T-helper 2 cell treated with Interferon-gamma antibody and Interleukin-4, amounts not matched to agents 100 ng/mL and 5 ng/mL, for 36 hours (primary cell): ENCODE measurements at regions not wholly inside any gene's neighbourhood (a gene's known extent, or its start where the extent isn't known, plus 50 kb on each side); places are given as distances from the start of the nearest gene placed in this dataset.
"Not testable (repeated sequence)": the region's sequence is repeated elsewhere in the genome, so short reads cannot be mapped to it uniquely, and the experiment has no call there.

Source experiments
- intact Hi-C: fragments of 100-400 bp; cut with micrococcal nuclease; formaldehyde crosslinking; loops from one replicate; pipeline ENCODE4 v1.15.1; 2023

DNA sequence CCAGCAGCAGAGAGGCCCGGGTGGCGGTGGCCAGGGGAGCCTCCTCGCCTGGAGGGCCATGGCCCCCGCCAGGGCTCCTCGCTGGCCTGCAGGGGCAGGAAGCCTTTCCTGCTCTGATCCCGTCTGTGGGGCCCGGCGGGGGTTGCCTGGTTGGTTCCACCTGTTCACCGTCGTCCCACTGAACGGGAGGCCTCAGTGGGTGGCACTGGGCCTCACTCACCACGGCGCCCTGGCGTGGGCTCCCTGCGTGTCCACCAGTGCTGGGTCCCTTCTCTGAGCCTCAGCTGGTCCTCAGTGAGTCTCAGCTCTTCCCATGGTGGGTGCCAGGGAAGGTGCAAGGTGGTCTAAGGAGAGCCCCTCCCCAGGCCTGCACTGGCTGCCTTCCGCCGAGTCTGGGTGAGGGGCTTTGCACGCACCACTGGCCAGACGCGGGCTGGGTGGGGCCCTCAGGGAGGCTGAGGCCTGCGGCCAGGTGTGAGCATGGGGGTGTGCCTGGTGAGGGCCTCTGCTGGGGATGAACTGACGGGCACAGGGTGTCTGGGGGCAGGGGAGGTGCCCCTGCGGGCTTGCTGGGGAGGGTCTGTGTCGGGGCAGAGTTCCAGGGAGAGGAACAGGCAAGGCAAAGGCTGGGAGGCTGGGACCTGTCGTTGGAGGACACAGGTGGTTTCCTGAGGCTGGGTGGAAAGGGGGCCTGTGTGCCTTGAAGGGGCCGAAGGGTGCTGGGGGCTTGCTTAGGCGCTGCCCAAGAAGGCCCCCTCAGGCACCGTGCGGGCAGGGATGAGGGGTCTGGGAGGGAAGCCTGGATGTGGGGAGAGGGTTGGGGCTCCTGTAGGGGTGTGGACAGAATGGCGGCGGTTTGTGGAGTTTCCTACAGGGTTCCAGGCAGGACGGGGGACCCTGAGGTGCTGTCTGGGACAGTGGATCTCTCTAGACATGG, 339.8 kb downstream of the TMEM121 start:
- intact Hi-C loops, result no loop called here

GRCh38 chr14:105866841-105867321, 340.5 kb downstream of the TMEM121 start:
- intact Hi-C loops, result no loop called here

DNA sequence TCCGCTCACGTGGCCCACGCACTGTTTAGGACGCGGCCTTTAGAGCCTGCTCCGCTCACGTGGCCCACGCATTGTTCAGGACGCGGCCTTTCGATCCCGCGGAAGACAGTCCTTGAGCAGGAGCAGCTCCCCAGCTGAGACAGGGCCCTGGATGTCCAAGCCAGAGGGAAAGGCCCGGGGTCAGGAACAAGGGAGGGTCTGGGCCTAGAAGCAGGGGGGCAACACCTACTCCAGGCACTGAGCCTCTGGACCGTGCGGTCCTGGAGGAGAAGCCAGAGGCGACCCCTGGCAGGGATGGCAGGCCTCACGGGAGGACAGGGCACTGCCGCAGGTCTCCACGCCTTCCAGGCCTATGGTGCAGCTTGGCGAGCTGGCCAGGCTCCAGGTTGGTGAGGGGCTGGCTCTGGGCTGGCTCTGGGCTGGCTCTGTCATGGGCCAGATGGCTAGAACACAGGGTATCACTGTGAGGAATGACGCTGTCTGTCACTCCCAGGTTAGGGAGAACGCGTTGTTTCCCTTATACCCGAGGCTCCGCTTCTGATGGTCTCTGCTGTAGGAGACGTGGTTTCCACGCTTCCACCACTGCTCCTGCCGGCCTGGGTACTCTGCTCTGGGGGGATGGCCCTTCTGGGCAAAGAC, 341.7 kb downstream of the TMEM121 start:
- intact Hi-C loops, result no loop called here

DNA sequence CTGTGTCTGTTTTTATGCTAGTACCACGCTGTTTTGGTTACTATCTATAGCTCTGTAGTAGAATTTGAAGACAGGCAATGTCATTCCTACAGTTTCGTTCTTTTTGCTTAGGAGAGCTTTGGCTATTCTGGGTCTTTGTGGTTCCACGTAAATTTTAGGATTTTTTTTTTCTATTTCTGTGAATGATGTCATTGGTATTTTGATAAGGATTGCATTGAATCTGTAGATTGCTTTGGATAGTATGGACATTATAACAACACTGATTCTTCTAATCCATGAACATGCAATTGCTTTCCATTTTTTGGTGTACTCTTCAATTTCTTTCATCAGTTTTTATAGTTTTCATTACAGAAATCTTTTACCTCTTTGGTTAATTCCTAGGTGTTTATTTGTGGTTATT, 345.2 kb downstream of the TMEM121 start:
- intact Hi-C loops, result no loop called here

- intact Hi-C loops, result no loop called here
Measured at GRCh38 chr14:105873870-105874512, 347.6 kb downstream of the TMEM121 start.

GRCh38 chr14:105876158-105876557, 349.8 kb downstream of the TMEM121 start:
- intact Hi-C loops, result no loop called here

- intact Hi-C loops, result no loop called here
Measured at GRCh38 chr14:105876829-105877228, 350.4 kb downstream of the TMEM121 start.

GRCh38 chr14:105877645-105878044, 351.3 kb downstream of the TMEM121 start:
- intact Hi-C loops, result no loop called here

GRCh38 chr14:105878125-105878524, 351.7 kb downstream of the TMEM121 start:
- intact Hi-C loops, result no loop called here

DNA sequence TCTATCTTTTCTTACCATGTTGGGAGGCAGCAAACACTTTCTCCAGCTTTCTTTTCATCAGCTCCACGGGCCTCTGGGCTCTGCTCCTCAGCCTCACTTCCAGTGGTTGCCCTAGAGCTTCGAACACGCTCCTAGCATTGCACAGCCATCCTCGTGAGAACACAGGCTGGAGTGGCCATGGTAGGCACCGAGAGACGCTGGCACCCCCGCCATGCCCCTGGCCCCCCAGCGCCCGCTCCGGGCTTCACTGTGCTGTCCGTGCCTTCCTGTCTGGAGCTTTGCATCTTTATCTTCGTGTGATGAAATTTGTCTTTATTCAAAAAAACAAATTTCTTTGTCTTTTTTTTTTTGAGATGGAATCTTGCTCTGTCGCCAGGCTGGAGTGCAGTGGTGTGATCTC, 352.2 kb downstream of the TMEM121 start:
- intact Hi-C loops, result no loop called here

DNA sequence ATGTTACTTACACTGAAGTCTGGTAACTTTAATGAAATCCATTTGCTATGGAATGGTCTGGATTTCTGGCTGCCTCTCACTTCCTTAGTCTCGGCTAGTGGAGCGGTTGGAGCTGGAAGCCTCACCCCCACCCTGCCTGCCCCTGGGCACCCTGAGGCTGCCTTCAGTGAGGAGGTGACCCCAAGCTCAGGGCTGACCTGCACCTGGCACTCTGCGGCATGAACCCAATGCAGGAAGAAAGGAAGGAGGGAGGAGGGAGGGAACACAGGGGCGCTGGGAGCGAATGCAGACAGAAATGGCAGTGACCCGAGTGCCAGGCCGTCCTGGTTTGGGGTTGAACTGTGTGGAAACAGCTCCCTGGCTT, 353.1 kb downstream of the TMEM121 start:
- intact Hi-C loops, result no loop called here

DNA sequence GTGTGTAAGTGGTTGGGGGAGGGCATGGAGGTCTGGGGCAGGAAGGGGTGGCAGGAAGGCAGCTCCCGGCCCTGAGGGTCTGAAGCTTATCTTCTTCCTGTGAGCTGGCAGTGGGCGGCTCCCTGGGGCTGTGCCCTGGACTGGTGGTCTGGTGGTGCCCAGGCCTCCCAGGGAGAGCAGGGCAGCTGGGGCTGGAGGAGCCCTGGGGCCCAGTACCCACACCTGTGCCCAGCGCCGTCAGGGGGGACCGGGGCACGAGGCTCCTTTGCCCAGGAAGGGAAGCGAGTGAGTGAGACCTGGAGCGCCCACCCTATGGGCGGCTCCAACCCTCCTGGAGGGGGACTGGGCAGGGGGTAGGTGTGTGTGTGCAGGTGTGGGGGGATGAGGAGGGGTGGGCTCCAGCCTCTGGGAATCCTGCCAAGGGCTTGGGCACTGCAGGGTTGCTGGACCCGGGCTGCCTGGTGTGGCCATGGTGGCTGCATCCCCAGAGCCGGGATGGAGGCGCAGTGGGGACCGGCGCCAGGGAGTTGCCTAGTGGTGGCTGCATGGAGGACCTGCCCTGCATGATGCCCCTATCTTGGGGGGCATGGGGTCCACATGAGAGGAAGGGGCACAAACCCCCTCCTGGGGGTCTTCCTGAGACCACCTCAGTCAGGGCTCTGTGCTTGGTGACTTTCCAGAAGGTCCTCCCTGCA, 353.6 kb downstream of the TMEM121 start:
- intact Hi-C loops, result no loop called here

DNA sequence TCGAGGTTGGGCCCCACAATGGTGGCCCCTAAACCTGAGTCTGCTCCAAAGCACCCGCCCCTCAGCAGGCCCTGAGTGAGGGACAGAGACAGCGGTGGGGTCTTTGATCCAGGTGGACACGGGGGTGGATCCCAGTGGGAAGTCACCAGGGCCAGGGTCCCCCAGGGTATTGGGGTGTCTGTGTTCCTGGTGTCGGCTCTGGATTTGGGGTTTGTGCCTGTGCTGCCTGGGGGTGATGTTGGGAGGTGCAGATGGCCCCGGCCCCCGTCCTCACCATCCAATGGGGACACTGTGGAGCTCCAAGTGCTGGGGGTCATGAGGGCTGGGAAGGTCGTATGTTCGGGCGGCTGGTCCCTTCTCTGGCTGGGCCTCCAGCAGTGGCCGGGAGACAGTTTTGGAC, 354.2 kb downstream of the TMEM121 start:
- intact Hi-C loops, result no loop called here

DNA sequence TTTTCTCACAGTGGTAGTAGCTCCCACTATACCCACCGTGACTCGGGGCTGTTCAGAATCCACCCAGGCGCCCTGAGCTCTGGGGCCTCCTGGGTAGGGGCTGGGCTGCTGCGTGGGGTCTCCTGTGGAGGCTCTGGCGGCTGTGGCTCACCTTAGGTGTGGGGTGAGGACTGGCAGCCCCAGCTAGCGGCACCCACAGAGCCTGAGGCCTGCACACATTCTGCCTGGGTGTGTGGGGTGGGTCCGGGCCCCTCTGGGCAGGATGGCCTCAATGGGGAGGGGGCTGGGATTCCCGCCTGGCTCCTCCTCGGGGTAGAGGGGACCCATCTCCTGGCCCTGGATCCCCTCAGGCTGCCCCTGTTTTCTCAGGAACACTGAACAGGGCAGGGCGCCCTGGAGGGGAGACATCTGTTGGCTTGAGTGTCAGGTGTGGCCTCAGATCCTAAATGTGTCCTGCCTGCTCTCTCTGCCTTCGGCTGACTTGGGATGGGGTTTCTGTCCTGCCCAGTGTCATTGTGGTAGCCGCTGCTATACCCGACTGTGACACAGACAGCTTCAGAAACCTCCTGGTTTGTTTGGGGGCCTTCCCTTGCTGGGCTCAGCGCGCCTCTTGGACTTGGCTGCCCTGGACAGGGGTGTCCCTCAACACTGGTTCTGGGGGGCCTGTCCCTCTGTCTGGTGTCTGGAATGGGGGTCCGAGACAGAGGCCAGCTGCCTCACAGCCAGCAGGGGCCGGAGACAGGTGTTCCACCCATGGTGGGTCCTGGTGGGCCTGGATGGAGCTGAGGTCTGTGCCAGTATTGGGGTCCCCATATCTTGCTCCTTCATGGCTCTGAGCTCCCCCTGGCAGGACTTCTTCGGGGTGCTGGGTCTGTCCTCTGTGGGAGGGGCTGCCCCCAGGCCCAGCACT, 354.9 kb downstream of the TMEM121 start:
- intact Hi-C loops, result no loop called here

- intact Hi-C loops, result not testable (repeated sequence)
Measured at GRCh38 chr14:105882011-105882410, 355.6 kb downstream of the TMEM121 start.

GRCh38 chr14:105882626-105883025, 356.2 kb downstream of the TMEM121 start:
- intact Hi-C loops, result no loop called here

DNA sequence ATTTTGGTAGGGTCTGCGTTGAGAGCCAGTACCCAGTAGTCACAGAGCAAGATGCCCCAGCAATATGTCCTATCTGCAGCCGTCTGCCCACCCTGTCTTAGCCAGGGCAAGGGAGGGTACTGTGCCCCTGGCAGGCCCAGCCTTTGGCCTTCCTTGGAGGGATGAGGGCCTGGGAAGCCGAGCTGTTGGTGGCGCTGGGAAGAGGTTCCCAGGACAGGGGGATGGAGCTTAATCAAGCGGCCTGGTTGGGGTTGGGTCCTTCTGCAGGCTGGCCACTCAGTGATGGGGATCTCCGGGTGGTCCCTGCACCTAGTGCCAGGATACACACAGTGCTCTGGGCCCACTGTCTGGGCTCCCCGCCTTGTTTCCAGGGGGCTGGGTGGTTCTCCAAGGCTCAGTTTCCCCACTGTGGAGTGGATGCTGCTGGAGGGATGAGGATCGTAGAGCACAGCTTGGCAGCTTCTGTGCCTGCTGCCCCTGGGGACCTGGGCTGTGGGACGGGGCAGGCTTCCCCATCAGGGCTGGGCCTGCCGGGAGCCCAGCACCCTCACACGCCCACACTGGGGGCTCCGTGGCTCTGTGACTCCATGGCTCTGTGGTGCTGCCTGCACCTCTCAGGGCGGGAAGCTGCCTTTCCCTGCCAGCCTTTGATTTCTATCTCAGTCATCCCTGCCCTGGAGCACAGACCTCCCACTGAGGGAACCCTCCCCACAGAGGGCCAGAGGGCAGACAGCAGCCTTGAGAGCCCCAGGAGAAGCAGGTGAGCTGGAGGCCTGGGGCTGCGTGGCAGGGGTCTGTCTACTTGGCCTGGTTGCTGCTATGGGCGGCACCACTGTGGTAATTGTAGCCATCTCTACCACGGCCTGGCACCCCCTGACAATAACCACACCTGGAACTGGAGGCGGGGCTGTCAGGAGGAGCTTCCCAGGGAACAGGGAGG, 357.0 kb downstream of the TMEM121 start:
- intact Hi-C loops, result no loop called here

- intact Hi-C loops, result not testable (repeated sequence)
Measured at GRCh38 chr14:105884192-105884807, 357.9 kb downstream of the TMEM121 start.

DNA sequence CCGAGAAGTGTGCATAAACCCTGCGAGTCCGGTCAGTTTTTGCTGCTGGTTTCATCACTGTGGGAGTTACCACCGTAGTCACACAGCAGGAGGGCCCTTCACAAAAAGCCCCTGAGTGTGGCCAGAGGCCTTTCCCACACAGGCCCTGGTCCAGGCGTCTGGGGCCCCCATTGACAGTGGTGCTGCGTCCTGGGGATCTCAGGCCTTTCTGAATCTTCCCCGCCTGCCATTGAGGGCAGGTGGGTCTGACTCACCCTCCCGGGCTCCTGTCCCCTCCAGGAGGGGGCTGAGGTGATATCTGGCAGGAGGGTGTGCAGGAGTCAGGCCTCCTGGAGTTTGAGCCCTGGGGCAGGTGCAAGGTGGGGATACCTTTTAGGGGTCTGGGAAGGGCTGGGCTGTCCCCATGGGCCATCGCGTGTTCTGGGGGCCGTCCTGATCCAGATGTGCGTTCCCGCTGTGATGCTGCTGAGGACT, 358.5 kb downstream of the TMEM121 start:
- intact Hi-C loops, result no loop called here
